SJCRH30 (cell line): ENCODE measurements at regions not wholly inside any gene's neighbourhood (a gene's known extent, or its start where the extent isn't known, plus 50 kb on each side); places are given as distances from the start of the nearest gene placed in this dataset.

Source experiments
- DNase-seq, 2 experiments: peaks; one replicate each; pipeline ENCODE4 v3.0.0-alpha.2; 2015 to 2020
- H3K27ac ChIP-seq: fragments of 250-450 bp; sonication (Bioruptor Pico); 2 replicates; pipeline ENCODE4 v1.5.1; 2020; ENCODE audit warnings: mild to moderate bottlenecking, moderate library complexity
- H3K27me3 ChIP-seq: fragments of 250-450 bp; sonication (Bioruptor Pico); 2 replicates; pipeline ENCODE4 v1.5.1; 2020; ENCODE audit warnings: mild to moderate bottlenecking, moderate library complexity
- H3K36me3 ChIP-seq: fragments of 250-450 bp; sonication (Bioruptor Pico); 2 replicates; pipeline ENCODE4 v1.5.1; 2020; ENCODE audit warnings: mild to moderate bottlenecking, moderate library complexity
- H3K4me1 ChIP-seq: fragments of 250-450 bp; sonication (Bioruptor Pico); 2 replicates; pipeline ENCODE4 v1.5.1; 2020; ENCODE audit warnings: mild to moderate bottlenecking, moderate library complexity
- H3K4me3 ChIP-seq: fragments of 250-450 bp; sonication (Bioruptor Pico); 2 replicates; pipeline ENCODE4 v1.5.1; 2020; ENCODE audit warnings: mild to moderate bottlenecking, moderate library complexity
- H3K9me3 ChIP-seq: fragments of 250-450 bp; sonication (Bioruptor Pico); replicated peaks from 2 replicates; pipeline ENCODE4 v1.5.1; 2020; ENCODE audit warnings: mild to moderate bottlenecking, moderate library complexity

DNA sequence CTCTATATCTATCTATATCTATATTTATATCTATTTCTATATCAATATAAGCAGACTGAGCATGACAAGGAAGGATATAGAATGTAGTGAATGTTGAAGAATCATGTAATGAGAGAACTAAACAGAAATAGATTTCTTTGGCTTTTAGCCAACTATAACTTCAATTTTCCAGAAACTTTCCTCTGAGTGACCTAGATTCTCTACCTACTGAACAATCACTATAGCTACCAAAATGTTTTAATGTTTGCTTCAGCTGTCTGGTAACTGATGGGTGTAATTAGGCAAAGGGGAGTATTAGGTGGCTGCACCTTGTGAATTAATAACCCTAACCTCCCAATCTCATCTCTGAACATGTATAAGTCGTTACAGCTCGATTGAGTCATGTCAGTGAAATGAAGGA lies 76.4 kb upstream of the ROBO1 start:
- no peak for DNase-seq
- H3K4me1 ChIP-seq, result no peaks in the 10 kb centered on the region
- no peaks in the 10 kb centered on the region for H3K9me3 ChIP-seq
- no peak overlapping the region for H3K4me3 ChIP-seq
- H3K27ac ChIP-seq, result no peak overlapping the region
- no peaks in the 10 kb centered on the region for H3K36me3 ChIP-seq
- no peaks in the 10 kb centered on the region for H3K27me3 ChIP-seq

- Histone ChIP-seq H3K27me3 (no peaks in the 10 kb centered on the region), H3K4me3 (no peak overlapping the region), H3K36me3 (no peaks in the 10 kb centered on the region)
These were observed 75.4 kb upstream of the ROBO1 start for GRCh38 chr3:79843180-79843579.

GRCh38 chr3:79835701-79836100 lies 67.9 kb upstream of the ROBO1 start:
- Histone ChIP-seq H3K4me3 (no peak overlapping the region), H3K4me1 (no peaks in the 10 kb centered on the region), H3K9me3 (0 out of 2 replicates have a peak, but pooled peaks cover 2% of the 10 kb centered on the region), H3K36me3 (no peaks in the 10 kb centered on the region), H3K27ac (no peak overlapping the region), H3K27me3 (no peaks in the 10 kb centered on the region)
- no peak for DNase-seq

More at GRCh38 chr3:79843180-79843579, 75.4 kb upstream of the ROBO1 start:
- DNase-seq, result no peak
- Histone ChIP-seq H3K4me1 (no peaks in the 10 kb centered on the region), H3K27ac (no peak overlapping the region), H3K9me3 (no peaks in the 10 kb centered on the region)

DNA sequence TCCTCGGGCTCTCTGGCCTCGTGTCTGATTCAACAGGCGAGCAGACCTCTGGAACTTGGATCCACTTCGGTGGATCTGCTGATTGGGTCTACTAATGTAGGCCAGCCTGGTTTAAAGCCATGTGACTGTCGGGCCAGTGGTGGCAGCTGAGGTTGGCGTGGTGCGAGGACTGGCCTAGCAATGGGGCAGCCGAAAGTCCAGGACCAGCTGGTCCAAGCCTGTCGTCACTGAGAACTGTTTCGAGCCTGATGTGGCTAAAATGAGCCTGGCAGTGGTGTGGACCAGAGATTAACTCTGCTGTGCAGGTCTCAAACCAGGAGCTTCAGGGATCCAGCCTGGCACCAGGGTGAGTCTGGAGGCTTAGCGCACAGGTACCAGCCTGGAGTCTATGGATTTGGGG lies 56.4 kb upstream of the ROBO1 start:
- DNase-seq, result no peak

GRCh38 chr3:79822076-79822475 lies 54.3 kb upstream of the ROBO1 start:
- DNase-seq, result no peak
- no peak overlapping the region for H3K4me3 ChIP-seq
- H3K27ac ChIP-seq, result no peak overlapping the region
- H3K27me3 ChIP-seq, result no peaks in the 10 kb centered on the region
- no peaks in the 10 kb centered on the region for H3K4me1 ChIP-seq
- no peaks in the 10 kb centered on the region for H3K9me3 ChIP-seq
- H3K36me3 ChIP-seq, result no peaks in the 10 kb centered on the region

More for the DNA sequence above, 56.4 kb upstream of the ROBO1 start:
- H3K36me3 ChIP-seq, result no peaks in the 10 kb centered on the region
- H3K27me3 ChIP-seq, result no peaks in the 10 kb centered on the region
- H3K4me1 ChIP-seq, result no peaks in the 10 kb centered on the region
- no peak overlapping the region for H3K27ac ChIP-seq
- H3K9me3 ChIP-seq, result 0 out of 2 replicates have a peak, but pooled peaks cover 1% of the 10 kb centered on the region
- no peak overlapping the region for H3K4me3 ChIP-seq

DNA sequence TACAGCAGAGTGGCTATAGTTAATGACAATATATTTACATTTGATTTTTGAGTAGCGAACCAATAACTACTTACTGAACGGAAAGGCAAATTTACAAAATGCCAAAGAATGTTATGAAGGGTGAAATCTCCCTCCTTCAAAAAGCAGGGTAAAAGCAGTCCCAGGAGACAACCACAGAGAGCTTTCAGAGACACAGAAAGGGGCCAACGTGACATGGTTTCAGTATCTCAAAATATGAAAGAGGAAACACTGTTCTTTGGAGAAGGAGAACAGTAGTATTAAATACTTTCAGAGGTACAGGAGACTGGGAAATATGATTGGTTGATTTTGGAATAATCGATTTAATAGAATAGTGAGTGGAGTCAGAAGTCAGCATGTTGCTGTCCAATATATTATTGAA lies 52.3 kb upstream of the ROBO1 start:
- peaks cover 3% of the 10 kb centered on the region; the same call in 1 of the 2 replicates for H3K9me3 ChIP-seq
- DNase-seq, result no peak
- H3K4me3 ChIP-seq, result no peak overlapping the region
- H3K4me1 ChIP-seq, result no peaks in the 10 kb centered on the region
- H3K27me3 ChIP-seq, result no peaks in the 10 kb centered on the region
- no peak overlapping the region for H3K27ac ChIP-seq
- no peaks in the 10 kb centered on the region for H3K36me3 ChIP-seq

- Histone ChIP-seq H3K9me3 (peaks cover 4% of the 10 kb centered on the region; the same call in 1 of the 2 replicates), H3K27me3 (no peaks in the 10 kb centered on the region), H3K36me3 (no peaks in the 10 kb centered on the region), H3K4me1 (no peaks in the 10 kb centered on the region), H3K4me3 (no peak overlapping the region), H3K27ac (no peak overlapping the region)
- DNase-seq, result no peak
These were observed 50.2 kb upstream of the ROBO1 start for GRCh38 chr3:79818015-79818414.
